ENCODE measurements at regions not wholly inside any gene's neighbourhood (a gene's known extent, or its start where the extent isn't known, plus 50 kb on each side); places are given as distances from the start of the nearest gene placed in this dataset.

DNA sequence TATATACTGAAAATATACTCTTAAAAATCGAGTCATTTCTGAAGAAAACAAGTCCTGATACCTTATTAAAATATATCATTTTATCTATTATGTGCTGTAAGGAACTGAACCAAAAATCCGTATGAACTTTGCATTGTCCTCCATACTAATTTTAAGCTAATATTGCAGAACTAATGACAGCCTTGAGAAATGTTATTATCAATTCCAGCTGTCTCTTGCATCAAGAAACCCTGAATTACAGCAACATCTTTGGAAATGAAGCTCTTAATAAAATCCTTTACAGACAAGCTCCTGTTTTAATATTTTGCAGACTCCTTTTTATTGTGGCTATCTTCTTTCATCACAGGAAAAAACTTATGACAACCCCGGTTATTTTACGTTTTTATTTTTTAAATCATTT is 1335.3 kb downstream of the EFNB2 start:
- Histone ChIP-seq H3K4me3 (ENCODE audit: low read depth in 1 of 5, low read length in 5 of 5) (no peak overlapping the region), H3K9me3 (ENCODE audit: control insufficient read depth in 5 of 5, low read length in 5 of 5) (no peaks in the 10 kb centered on the region), H3K27ac (ENCODE audit: low read depth, low read length) (no peak overlapping the region), H3K9ac (ENCODE audit: low read length in 5 of 5) (no peak overlapping the region), H3K4me1 (ENCODE audit: control insufficient read depth in 5 of 5, insufficient read depth in 5 of 5, low read length in 5 of 5) (no peaks in the 10 kb centered on the region), H3K27me3 (ENCODE audit: control insufficient read depth in 5 of 5, insufficient read depth in 4 of 5, low read length in 5 of 5) (no peaks in the 10 kb centered on the region), H3K36me3 (ENCODE audit: control insufficient read depth in 5 of 5, insufficient read depth in 5 of 5, low read length in 5 of 5) (no peaks in the 10 kb centered on the region)

DNA sequence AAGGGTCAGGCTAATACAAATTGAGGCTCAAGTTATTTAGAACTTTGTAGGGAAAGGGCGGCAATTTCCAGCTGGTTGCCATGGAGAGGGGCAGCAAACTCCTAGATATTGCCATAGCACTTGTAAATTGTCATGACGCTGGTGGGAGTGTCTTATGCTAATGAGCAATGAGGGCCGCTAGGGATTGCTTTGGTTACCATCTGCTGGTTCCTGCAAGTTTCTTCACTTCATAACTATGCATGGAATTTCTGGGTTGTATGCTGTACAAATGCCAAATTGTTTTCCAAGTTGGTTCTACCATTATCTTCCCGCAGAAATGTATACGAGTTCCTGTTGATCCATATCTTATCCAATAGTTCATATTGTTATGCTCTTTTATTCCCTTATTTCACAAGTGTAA is 1339.4 kb downstream of the EFNB2 start:
- Histone ChIP-seq H3K9ac (ENCODE audit: low read length in 5 of 5) (no peak overlapping the region), H3K27me3 (ENCODE audit: control insufficient read depth in 5 of 5, insufficient read depth in 4 of 5, low read length in 5 of 5) (no peaks in the 10 kb centered on the region), H3K27ac (ENCODE audit: low read depth, low read length) (no peak overlapping the region), H3K36me3 (ENCODE audit: control insufficient read depth in 5 of 5, insufficient read depth in 5 of 5, low read length in 5 of 5) (no peaks in the 10 kb centered on the region), H3K9me3 (ENCODE audit: control insufficient read depth in 5 of 5, low read length in 5 of 5) (no peaks in the 10 kb centered on the region), H3K4me1 (ENCODE audit: control insufficient read depth in 5 of 5, insufficient read depth in 5 of 5, low read length in 5 of 5) (no peaks in the 10 kb centered on the region), H3K4me3 (ENCODE audit: low read depth in 1 of 5, low read length in 5 of 5) (no peak overlapping the region)

DNA sequence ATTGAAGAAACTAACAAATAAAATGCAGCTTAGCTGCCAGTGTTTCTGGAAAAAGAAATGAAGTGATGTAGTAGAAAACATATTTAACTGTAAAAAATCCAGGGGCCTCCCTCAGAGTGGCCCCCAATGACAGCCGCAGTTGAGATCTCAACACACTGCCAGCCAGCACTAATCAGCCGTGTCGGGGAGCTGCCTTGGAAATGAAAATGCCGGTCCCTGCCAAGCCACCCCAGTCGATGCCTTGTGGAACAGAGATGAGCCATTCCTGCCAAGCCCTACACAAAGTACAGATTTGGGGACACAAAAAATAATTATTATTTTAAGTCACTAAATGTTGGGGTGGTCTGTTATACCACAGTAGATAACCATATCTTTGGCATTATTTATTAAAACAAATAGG is 1342.4 kb downstream of the EFNB2 start:
- H3K4me1 ChIP-seq (ENCODE audit: control insufficient read depth in 5 of 5, insufficient read depth in 5 of 5, low read length in 5 of 5): no peaks in the 10 kb centered on the region
- H3K27me3 ChIP-seq (ENCODE audit: control insufficient read depth in 5 of 5, insufficient read depth in 4 of 5, low read length in 5 of 5): no peaks in the 10 kb centered on the region
- H3K4me3 ChIP-seq (ENCODE audit: low read depth in 1 of 5, low read length in 5 of 5): no peak overlapping the region
- no peak overlapping the region for H3K9ac ChIP-seq (ENCODE audit: low read length in 5 of 5)
- H3K36me3 ChIP-seq (ENCODE audit: control insufficient read depth in 5 of 5, insufficient read depth in 5 of 5, low read length in 5 of 5): no peaks in the 10 kb centered on the region
- H3K9me3 ChIP-seq (ENCODE audit: control insufficient read depth in 5 of 5, low read length in 5 of 5): no peaks in the 10 kb centered on the region
- no peak overlapping the region for H3K27ac ChIP-seq (ENCODE audit: low read depth, low read length)

DNA sequence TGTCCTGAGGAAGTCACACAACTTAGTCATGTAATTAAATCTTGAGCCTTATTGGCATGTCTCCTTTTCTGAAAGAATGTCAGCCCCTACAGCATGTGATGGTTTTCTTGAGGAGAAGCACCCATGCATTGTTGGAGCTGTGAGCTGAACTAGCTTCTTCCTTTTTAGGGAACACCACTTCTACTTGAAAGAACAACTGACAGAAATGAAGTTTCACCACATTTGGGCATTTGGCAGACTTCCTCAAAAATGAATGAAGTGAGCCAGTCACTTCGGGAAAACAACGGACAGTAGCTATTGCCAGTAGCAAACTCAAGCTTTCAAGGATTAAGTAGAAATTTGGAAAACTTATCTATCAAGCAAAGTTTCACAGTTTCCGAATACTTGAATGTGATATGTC is 1351.3 kb downstream of the EFNB2 start:
- Histone ChIP-seq H3K9me3 (ENCODE audit: control insufficient read depth in 5 of 5, low read length in 5 of 5) (no peaks in the 10 kb centered on the region), H3K27ac (ENCODE audit: low read depth, low read length) (no peak overlapping the region), H3K9ac (ENCODE audit: low read length in 5 of 5) (no peak overlapping the region), H3K36me3 (ENCODE audit: control insufficient read depth in 5 of 5, insufficient read depth in 5 of 5, low read length in 5 of 5) (no peaks in the 10 kb centered on the region), H3K27me3 (ENCODE audit: control insufficient read depth in 5 of 5, insufficient read depth in 4 of 5, low read length in 5 of 5) (no peaks in the 10 kb centered on the region), H3K4me3 (ENCODE audit: low read depth in 1 of 5, low read length in 5 of 5) (no peak overlapping the region), H3K4me1 (ENCODE audit: control insufficient read depth in 5 of 5, insufficient read depth in 5 of 5, low read length in 5 of 5) (no peaks in the 10 kb centered on the region)

DNA sequence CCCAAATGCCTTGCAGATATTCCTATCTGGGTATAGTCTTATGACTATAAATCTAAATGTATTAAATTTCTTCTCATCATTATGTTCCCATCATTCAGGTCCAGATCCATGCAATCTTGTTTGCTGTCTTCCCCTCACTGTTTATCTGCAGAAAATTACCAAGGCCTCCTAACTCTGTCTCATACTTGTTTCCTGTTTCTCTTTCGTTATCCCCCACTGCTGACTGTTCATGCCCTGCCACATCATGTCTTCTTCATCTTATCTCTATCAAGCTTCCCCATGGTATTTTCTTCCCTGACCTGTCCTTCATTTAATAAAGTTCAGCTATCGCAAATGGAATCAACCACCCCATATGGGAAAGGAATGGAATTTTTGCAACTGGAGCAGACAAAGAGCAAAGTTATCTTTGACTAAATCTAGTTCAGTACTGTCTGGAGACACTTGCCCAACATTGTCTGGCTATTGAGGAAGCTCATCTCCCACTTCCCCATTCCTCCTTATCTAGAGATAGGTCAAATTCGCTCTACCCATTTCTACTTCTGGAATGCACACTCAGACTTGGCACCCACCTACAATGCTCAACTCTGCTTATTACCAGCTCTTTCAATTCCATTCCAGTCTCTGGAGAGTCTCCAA is 1358.1 kb downstream of the EFNB2 start:
- Histone ChIP-seq H3K4me1 (ENCODE audit: control insufficient read depth in 5 of 5, insufficient read depth in 5 of 5, low read length in 5 of 5) (no peaks in the 10 kb centered on the region), H3K9ac (ENCODE audit: low read length in 5 of 5) (no peak overlapping the region), H3K4me3 (ENCODE audit: low read depth in 1 of 5, low read length in 5 of 5) (no peak overlapping the region), H3K36me3 (ENCODE audit: control insufficient read depth in 5 of 5, insufficient read depth in 5 of 5, low read length in 5 of 5) (no peaks in the 10 kb centered on the region), H3K27ac (ENCODE audit: low read depth, low read length) (no peak overlapping the region), H3K9me3 (ENCODE audit: control insufficient read depth in 5 of 5, low read length in 5 of 5) (no peaks in the 10 kb centered on the region), H3K27me3 (ENCODE audit: control insufficient read depth in 5 of 5, insufficient read depth in 4 of 5, low read length in 5 of 5) (no peaks in the 10 kb centered on the region)

DNA sequence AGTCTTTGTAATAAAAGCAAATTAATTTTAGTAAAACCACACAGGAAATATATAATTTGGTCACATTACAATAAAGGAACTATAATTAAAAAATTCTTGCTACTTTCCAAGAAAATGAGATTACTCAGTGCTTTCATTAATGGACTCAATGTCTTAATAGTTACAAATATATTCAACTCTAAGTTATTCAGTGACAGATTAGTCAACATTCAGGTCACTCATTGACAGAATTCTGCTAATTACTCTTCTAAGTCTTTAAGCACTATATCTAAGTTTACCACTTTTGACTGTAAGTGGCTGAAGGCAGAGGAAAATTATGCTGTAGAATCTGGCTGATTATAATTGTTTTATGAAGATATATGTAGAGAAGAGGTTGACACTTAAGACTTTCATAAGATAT is 1365.0 kb downstream of the EFNB2 start:
- no peak overlapping the region for H3K4me3 ChIP-seq (ENCODE audit: low read depth in 1 of 5, low read length in 5 of 5)
- no peak overlapping the region for H3K9ac ChIP-seq (ENCODE audit: low read length in 5 of 5)
- H3K4me1 ChIP-seq (ENCODE audit: control insufficient read depth in 5 of 5, insufficient read depth in 5 of 5, low read length in 5 of 5): no peaks in the 10 kb centered on the region
- peaks cover 0 to 17% (median 9%) of the 10 kb centered on the region in 5 donors for H3K9me3 ChIP-seq (ENCODE audit: control insufficient read depth in 5 of 5, low read length in 5 of 5)
- H3K36me3 ChIP-seq (ENCODE audit: control insufficient read depth in 5 of 5, insufficient read depth in 5 of 5, low read length in 5 of 5): no peaks in the 10 kb centered on the region
- no peak overlapping the region for H3K27ac ChIP-seq (ENCODE audit: low read depth, low read length)
- no peaks in the 10 kb centered on the region for H3K27me3 ChIP-seq (ENCODE audit: control insufficient read depth in 5 of 5, insufficient read depth in 4 of 5, low read length in 5 of 5)

DNA sequence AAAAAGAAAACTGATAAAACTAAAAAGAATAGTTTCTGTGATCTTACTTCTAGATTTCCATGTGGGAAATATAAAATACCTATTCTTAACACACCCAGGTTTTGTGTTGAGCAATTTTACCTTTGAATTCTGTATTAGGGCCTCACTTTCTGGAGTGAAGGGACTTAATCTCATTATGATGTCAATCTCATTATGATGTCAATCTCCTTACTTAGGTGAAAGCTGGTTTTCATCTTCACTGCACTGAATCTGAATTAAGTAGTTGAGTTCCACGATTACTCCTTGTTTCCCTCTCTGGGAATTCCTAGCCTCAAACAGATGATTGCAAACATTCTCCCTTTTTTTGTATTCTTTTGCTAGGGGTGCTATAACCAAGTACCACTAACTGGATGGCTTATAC is 1367.2 kb downstream of the EFNB2 start:
- H3K9ac ChIP-seq (ENCODE audit: low read length in 5 of 5): no peak overlapping the region
- no peaks in the 10 kb centered on the region for H3K4me1 ChIP-seq (ENCODE audit: control insufficient read depth in 5 of 5, insufficient read depth in 5 of 5, low read length in 5 of 5)
- H3K4me3 ChIP-seq (ENCODE audit: low read depth in 1 of 5, low read length in 5 of 5): no peak overlapping the region
- H3K9me3 ChIP-seq (ENCODE audit: control insufficient read depth in 5 of 5, low read length in 5 of 5): peaks cover 0 to 17% (median 9%) of the 10 kb centered on the region in 5 donors
- no peaks in the 10 kb centered on the region for H3K27me3 ChIP-seq (ENCODE audit: control insufficient read depth in 5 of 5, insufficient read depth in 4 of 5, low read length in 5 of 5)
- H3K27ac ChIP-seq (ENCODE audit: low read depth, low read length): no peak overlapping the region
- H3K36me3 ChIP-seq (ENCODE audit: control insufficient read depth in 5 of 5, insufficient read depth in 5 of 5, low read length in 5 of 5): no peaks in the 10 kb centered on the region

DNA sequence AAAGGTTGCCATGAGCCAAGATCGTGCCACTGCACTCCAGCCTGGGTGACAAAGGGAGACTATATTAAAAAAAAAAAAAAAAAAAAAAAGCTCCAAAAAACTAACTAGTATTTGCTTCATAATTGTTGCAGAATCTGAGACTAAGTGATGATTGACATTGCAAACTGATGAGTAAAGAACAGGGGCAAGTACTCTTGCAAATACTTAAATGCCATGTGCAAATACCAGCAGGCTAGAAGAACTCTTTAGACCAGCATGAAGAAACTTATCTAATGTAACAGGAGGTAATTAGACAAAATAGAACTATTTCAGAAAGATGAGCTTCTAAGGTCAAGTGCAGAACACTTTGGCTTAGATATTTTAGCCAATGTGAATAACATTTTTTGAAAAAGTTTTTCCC is 1368.1 kb downstream of the EFNB2 start:
- no peak overlapping the region for H3K9ac ChIP-seq (ENCODE audit: low read length in 5 of 5)
- no peaks in the 10 kb centered on the region for H3K27me3 ChIP-seq (ENCODE audit: control insufficient read depth in 5 of 5, insufficient read depth in 4 of 5, low read length in 5 of 5)
- H3K9me3 ChIP-seq (ENCODE audit: control insufficient read depth in 5 of 5, low read length in 5 of 5): peaks cover 0 to 17% (median 9%) of the 10 kb centered on the region in 5 donors
- no peak overlapping the region for H3K27ac ChIP-seq (ENCODE audit: low read depth, low read length)
- no peak overlapping the region for H3K4me3 ChIP-seq (ENCODE audit: low read depth in 1 of 5, low read length in 5 of 5)
- H3K4me1 ChIP-seq (ENCODE audit: control insufficient read depth in 5 of 5, insufficient read depth in 5 of 5, low read length in 5 of 5): no peaks in the 10 kb centered on the region
- no peaks in the 10 kb centered on the region for H3K36me3 ChIP-seq (ENCODE audit: control insufficient read depth in 5 of 5, insufficient read depth in 5 of 5, low read length in 5 of 5)

DNA sequence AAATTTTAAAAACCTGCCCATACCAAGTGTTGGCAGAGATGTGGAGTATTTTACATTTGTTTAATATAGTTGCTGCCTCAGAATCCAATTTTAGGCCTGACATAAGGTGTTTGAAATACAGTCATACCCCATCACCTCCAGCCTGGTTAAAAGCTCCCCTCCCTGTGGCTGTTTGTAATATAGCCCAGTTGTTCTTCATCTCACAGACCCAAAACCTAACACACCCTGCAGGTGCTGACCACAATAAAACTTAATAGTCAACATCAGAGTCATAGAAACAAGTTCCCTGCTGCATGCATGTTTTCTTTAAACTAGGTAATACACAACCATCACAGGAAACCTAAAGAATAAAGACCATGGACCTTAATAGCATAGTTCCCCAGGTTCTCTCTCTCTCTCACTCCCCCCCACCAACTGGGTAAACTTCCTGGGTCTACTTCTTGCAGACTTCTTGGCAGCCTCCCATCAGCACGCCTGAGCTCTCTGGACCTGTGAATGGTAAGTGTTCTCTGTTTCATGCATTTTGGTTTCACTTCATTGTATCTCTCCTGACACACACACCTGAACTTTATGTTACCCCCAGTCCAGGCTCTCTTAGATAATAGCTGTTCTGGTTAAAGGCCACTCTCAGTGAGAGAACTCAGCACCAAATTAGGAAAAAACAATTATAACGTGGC is 1369.9 kb downstream of the EFNB2 start:
- H3K4me1 ChIP-seq (ENCODE audit: control insufficient read depth in 5 of 5, insufficient read depth in 5 of 5, low read length in 5 of 5): no peaks in the 10 kb centered on the region
- no peak overlapping the region for H3K27ac ChIP-seq (ENCODE audit: low read depth, low read length)
- H3K27me3 ChIP-seq (ENCODE audit: control insufficient read depth in 5 of 5, insufficient read depth in 4 of 5, low read length in 5 of 5): no peaks in the 10 kb centered on the region
- no peaks in the 10 kb centered on the region for H3K36me3 ChIP-seq (ENCODE audit: control insufficient read depth in 5 of 5, insufficient read depth in 5 of 5, low read length in 5 of 5)
- no peak overlapping the region for H3K4me3 ChIP-seq (ENCODE audit: low read depth in 1 of 5, low read length in 5 of 5)
- peaks cover 0 to 10% (median 3%) of the 10 kb centered on the region in 5 donors for H3K9me3 ChIP-seq (ENCODE audit: control insufficient read depth in 5 of 5, low read length in 5 of 5)
- no peak overlapping the region for H3K9ac ChIP-seq (ENCODE audit: low read length in 5 of 5)

DNA sequence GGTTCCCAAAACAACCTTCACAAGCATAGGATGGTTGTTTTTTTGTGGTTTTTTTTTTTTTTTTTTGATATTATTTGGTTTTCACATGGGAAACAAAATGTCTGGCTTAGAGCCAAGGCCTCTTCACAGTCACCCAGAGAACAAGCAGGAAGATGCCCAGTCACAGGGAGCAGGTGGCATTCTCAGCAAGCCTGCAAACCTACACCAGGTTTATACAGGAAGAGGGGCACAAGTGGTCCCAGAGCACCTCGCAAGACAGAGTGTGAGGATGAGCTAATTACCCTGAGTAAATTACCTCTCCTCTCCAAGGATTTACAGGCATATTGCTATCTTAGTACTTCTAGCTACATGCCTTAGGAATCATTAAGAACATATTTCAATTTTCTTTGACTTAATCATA is 1375.6 kb downstream of the EFNB2 start:
- Histone ChIP-seq H3K36me3 (ENCODE audit: control insufficient read depth in 5 of 5, insufficient read depth in 5 of 5, low read length in 5 of 5) (no peaks in the 10 kb centered on the region), H3K4me1 (ENCODE audit: control insufficient read depth in 5 of 5, insufficient read depth in 5 of 5, low read length in 5 of 5) (no peaks in the 10 kb centered on the region), H3K27ac (ENCODE audit: low read depth, low read length) (no peak overlapping the region), H3K9ac (ENCODE audit: low read length in 5 of 5) (no peak overlapping the region), H3K4me3 (ENCODE audit: low read depth in 1 of 5, low read length in 5 of 5) (no peak overlapping the region), H3K27me3 (ENCODE audit: control insufficient read depth in 5 of 5, insufficient read depth in 4 of 5, low read length in 5 of 5) (no peaks in the 10 kb centered on the region), H3K9me3 (ENCODE audit: control insufficient read depth in 5 of 5, low read length in 5 of 5) (no peaks in the 10 kb centered on the region)

Data from subcutaneous abdominal adipose tissue (tissue), 5 donors.